ENCODE measurements at regions not wholly inside any gene's neighbourhood (a gene's known extent, or its start where the extent isn't known, plus 50 kb on each side); places are given as distances from the start of the nearest gene placed in this dataset.

- ChIA-PET POLR2A (no interaction called here), CTCF (ENCODE audit: low intra/inter-chr PET ratio, low total read pairs) (no interaction called here)
- TF ChIP-seq ZBTB42 (CRISPR knock-in tag; IDR thresholded peaks at IDR 0.05) (no peak), ZSCAN22 (CRISPR knock-in tag; IDR thresholded peaks at IDR 0.05) (no peak), RERE (CRISPR knock-in tag; IDR thresholded peaks at IDR 0.05; ENCODE audit: low read depth) (no peak), ZBTB2 (CRISPR knock-in tag; IDR thresholded peaks at IDR 0.05; ENCODE audit: low read depth) (no peak), FOXC1 (CRISPR knock-in tag; IDR thresholded peaks at IDR 0.05; ENCODE audit: borderline replicate concordance) (no peak), ZNF513 (CRISPR knock-in tag; conservative IDR thresholded peaks at IDR 0.05) (no peak), ZMYM4 (CRISPR knock-in tag; IDR thresholded peaks at IDR 0.05) (no peak), ZZZ3 (CRISPR knock-in tag; IDR thresholded peaks at IDR 0.05; ENCODE audit: borderline replicate concordance) (no peak), RBM22 (optimal IDR thresholded peaks at IDR 0.05; ENCODE audit: low read length) (no peak), HOXA3 (CRISPR knock-in tag; IDR thresholded peaks at IDR 0.05) (no peak), ZNF225 (CRISPR knock-in tag; IDR thresholded peaks at IDR 0.05) (no peak), POLR2G (IDR thresholded peaks at IDR 0.05; ENCODE audit: low read depth, low read length) (no peak), RFXAP (CRISPR knock-in tag; IDR thresholded peaks at IDR 0.05; ENCODE audit: borderline replicate concordance) (no peak), ZNF484 (CRISPR knock-in tag; IDR thresholded peaks at IDR 0.05; ENCODE audit: borderline replicate concordance, low read depth) (no peak), CC2D1A (CRISPR knock-in tag; IDR thresholded peaks at IDR 0.05) (no peak), ZNF747 (CRISPR knock-in tag; IDR thresholded peaks at IDR 0.05; ENCODE audit: borderline replicate concordance) (no peak), IRF9 (CRISPR knock-in tag; IDR thresholded peaks at IDR 0.05; ENCODE audit: borderline replicate concordance) (no peak)
Observed at GRCh38 chr11:115591380-115591779, 87.2 kb upstream of the CADM1 start.

More at GRCh38 chr11:115591380-115591779, 87.2 kb upstream of the CADM1 start:
- Histone ChIP-seq H3K36me3 (replicated peaks in 1 of 2; ENCODE audit: control insufficient read depth in 1 of 2, insufficient read depth in 2 of 2, low read length in 2 of 2) (no peaks in the 10 kb centered on the region), H3K4me2 (ENCODE audit: low read depth, low read length) (no peak overlapping the region), H3K79me2 (ENCODE audit: insufficient read depth, low read length) (no peaks in the 10 kb centered on the region), H2AFZ (ENCODE audit: low read length) (no peak overlapping the region), H4K20me1 (ENCODE audit: insufficient read depth, low read length) (no peaks in the 10 kb centered on the region), H3K4me3 (replicated peaks in 1 of 3; ENCODE audit: insufficient read depth in 1 of 3, low read depth in 2 of 3, low read length in 3 of 3) (no peak overlapping the region), H3K27ac (ENCODE audit: extremely low read length, insufficient read depth, low read length) (no peak overlapping the region), H3K4me1 (ENCODE audit: insufficient read depth, low read length) (no peaks in the 10 kb centered on the region), H3K27me3 (ENCODE audit: control insufficient read depth in 1 of 2, insufficient read depth in 2 of 2, low read length in 2 of 2) (peaks cover 0 to 7% of the 10 kb centered on the region in 2 experiments; a peak in 2 of 5 replicates), H3K9ac (ENCODE audit: insufficient read depth, low read depth, low read length) (no peak overlapping the region), H3K9me3 (ENCODE audit: low read length) (peaks cover 16% of the 10 kb centered on the region)
- intact Hi-C loops (cut with micrococcal nuclease; ENCODE audit: unreplicated experiment): no loop called here
- no TSS peak for BruUV-seq (replicated peaks)
- no peak for DNase-seq (ENCODE audit: low spot score)
- WGBS (ENCODE audit: low lambda C conversion rate): 77% methylated on average over 3 of the region's 3 CpGs
- FAIRE-seq: no peak
- no peak for ATAC-seq
- in situ Hi-C loops (cut with HindIII; ENCODE audit: extremely low pct_ligation_motif_present, low pct_unique_long_range_greater_than_20kb): no loop called here

All from HepG2 (cell line).